ENCODE measurements at regions not wholly inside any gene's neighbourhood (a gene's known extent, or its start where the extent isn't known, plus 50 kb on each side); places are given as distances from the start of the nearest gene placed in this dataset.

DNA sequence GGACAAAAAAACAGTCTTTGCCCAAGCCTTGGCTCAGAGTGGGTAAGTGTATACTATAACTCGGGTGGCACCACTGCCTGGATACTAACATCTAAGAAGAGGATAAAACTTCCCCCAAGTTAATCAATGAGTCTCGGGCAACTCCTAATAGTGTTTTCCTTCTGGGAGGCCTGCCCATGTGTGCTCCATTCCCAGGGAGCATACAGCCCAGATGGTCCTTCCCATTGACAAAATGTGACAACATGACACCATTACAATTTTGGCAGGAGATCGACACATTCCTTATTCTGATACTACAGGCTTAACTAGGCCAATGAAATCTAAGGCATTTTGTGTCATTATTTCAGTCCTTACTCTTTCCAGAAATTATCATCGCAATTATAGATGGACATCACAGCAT lies 52.7 kb upstream of the CRIM1 start:
- Histone ChIP-seq H3K36me3 (ENCODE audit: control insufficient read depth, insufficient read depth, low read length) (no peaks in the 10 kb centered on the region), H3K4me3 (ENCODE audit: low read depth, low read length) (no peak overlapping the region), H3K27ac (ENCODE audit: insufficient read depth, low read length, poor library complexity, severe bottlenecking) (no peak overlapping the region), H3K9me3 (ENCODE audit: control insufficient read depth in 2 of 2, low read length in 2 of 2) (no peaks in the 10 kb centered on the region), H3K27me3 (ENCODE audit: control insufficient read depth, insufficient read depth, low read length) (no peaks in the 10 kb centered on the region), H3K4me1 (ENCODE audit: control insufficient read depth, insufficient read depth, low read length, poor library complexity, severe bottlenecking) (no peaks in the 10 kb centered on the region)
- H3K27me3 Mint-ChIP-seq = no peaks in the 10 kb centered on the region
- H3K36me3 Mint-ChIP-seq = no peaks in the 10 kb centered on the region
- peaks cover 0 to 7% (median 2%) of the 10 kb centered on the region in 7 donors for H3K9me3 Mint-ChIP-seq
- H3K4me3 Mint-ChIP-seq = no peak overlapping the region
- DNase-seq = no peak
- H3K4me1 Mint-ChIP-seq = peaks cover 0 to 6% (median 2%) of the 10 kb centered on the region in 4 donors
- no peak overlapping the region for H3K27ac Mint-ChIP-seq
- no peak for ATAC-seq (ENCODE audit: low read depth in 2 of 2)

DNA sequence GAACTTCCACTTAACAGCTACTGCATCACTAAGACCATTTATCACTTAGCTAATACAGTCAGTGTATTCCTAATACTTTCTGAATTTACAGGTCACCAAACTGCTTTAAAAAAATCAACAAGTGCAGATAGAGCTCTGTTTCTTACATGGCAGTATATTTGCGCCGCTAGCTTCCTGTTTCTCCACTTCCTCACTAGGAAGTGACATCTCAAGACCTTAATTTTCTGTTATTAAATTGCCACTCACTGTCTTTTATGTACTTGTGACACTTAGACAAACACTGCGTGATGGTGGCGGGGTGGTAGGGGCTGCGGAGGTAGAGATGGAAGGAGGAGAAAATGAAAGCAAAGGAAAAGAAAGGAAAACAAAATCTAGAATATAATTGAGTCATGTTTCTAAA lies 53.7 kb upstream of the CRIM1 start:
- peak overlapping the region in 1 of 3 donors; percentile 84 for H3K27ac Mint-ChIP-seq
- no peaks in the 10 kb centered on the region for H3K36me3 Mint-ChIP-seq
- no peaks in the 10 kb centered on the region for H3K4me1 ChIP-seq (ENCODE audit: control insufficient read depth, insufficient read depth, low read length, poor library complexity, severe bottlenecking)
- H3K27me3 Mint-ChIP-seq = no peaks in the 10 kb centered on the region
- H3K27me3 ChIP-seq (ENCODE audit: control insufficient read depth, insufficient read depth, low read length) = no peaks in the 10 kb centered on the region
- no peak overlapping the region for H3K27ac ChIP-seq (ENCODE audit: insufficient read depth, low read length, poor library complexity, severe bottlenecking)
- H3K9me3 Mint-ChIP-seq = peaks cover 0 to 7% (median 2%) of the 10 kb centered on the region in 7 donors
- no peaks in the 10 kb centered on the region for H3K36me3 ChIP-seq (ENCODE audit: control insufficient read depth, insufficient read depth, low read length)
- DNase-seq (no peak), ATAC-seq (ENCODE audit: low read depth in 2 of 2) (no peak)
- H3K9me3 ChIP-seq (ENCODE audit: control insufficient read depth in 2 of 2, low read length in 2 of 2) = no peaks in the 10 kb centered on the region
- peaks cover 0 to 6% (median 2%) of the 10 kb centered on the region in 4 donors for H3K4me1 Mint-ChIP-seq
- no peak overlapping the region for H3K4me3 ChIP-seq (ENCODE audit: low read depth, low read length)
- H3K4me3 Mint-ChIP-seq = no peak overlapping the region

DNA sequence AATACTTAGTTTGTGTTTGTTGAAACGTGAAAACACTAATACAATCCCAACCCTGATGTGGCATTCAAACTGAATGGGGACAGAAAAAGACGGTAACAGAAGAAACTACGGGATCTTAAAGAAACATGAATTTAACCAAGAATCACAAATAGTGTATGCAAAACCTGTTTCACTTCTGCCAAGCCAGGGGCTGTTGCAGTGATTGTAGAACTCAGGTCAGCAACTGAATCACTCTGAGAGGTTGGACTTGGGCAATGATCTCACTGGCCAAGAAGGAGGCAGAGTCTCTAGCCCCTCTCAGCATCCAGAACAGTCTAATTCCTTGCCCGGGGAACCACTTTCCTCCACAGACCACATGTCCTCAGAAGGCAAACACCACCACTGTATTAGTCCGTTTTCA lies 54.9 kb upstream of the CRIM1 start:
- no peaks in the 10 kb centered on the region for H3K27me3 Mint-ChIP-seq
- no peak for DNase-seq
- no peak overlapping the region for H3K27ac Mint-ChIP-seq
- no peaks in the 10 kb centered on the region for H3K36me3 Mint-ChIP-seq
- H3K36me3 ChIP-seq (ENCODE audit: control insufficient read depth, insufficient read depth, low read length) = no peaks in the 10 kb centered on the region
- H3K9me3 Mint-ChIP-seq = peaks cover 0 to 7% (median 2%) of the 10 kb centered on the region in 7 donors
- H3K9me3 ChIP-seq (ENCODE audit: control insufficient read depth in 2 of 2, low read length in 2 of 2) = no peaks in the 10 kb centered on the region
- no peaks in the 10 kb centered on the region for H3K4me1 ChIP-seq (ENCODE audit: control insufficient read depth, insufficient read depth, low read length, poor library complexity, severe bottlenecking)
- ATAC-seq (ENCODE audit: low read depth in 2 of 2) = no peak
- no peak overlapping the region for H3K27ac ChIP-seq (ENCODE audit: insufficient read depth, low read length, poor library complexity, severe bottlenecking)
- no peak overlapping the region for H3K4me3 ChIP-seq (ENCODE audit: low read depth, low read length)
- H3K4me3 Mint-ChIP-seq = no peak overlapping the region
- H3K4me1 Mint-ChIP-seq = peaks cover 0 to 6% (median 2%) of the 10 kb centered on the region in 4 donors
- H3K27me3 ChIP-seq (ENCODE audit: control insufficient read depth, insufficient read depth, low read length) = no peaks in the 10 kb centered on the region

DNA sequence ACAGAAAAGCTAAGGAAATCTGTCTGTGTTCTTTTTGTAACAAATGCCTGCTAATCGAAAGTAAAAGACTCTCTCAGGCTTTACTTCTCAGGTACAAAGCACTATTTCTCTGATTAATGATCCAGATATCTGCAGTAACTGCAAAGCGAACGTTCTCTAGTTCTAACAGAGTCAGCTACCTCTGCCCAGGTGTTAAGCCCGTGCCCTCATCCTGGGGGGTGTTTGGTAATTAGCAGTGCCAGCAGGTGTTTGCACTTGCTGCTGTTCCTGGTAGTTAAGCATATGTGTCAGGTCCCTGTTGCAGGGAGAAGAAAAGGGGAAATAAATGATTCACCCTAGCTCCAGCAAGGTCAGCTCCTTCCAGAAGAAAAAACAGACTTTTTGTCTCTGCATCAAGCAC lies 58.8 kb upstream of the CRIM1 start:
- ATAC-seq (ENCODE audit: low read depth in 2 of 2) (no peak), DNase-seq (no peak)
- Mint-ChIP-seq H3K4me1 (peaks cover 0 to 4% (median 1%) of the 10 kb centered on the region in 4 donors), H3K27ac (no peak overlapping the region), H3K36me3 (no peaks in the 10 kb centered on the region), H3K9me3 (peaks cover 0 to 4% (median 0%) of the 10 kb centered on the region in 7 donors), H3K27me3 (no peaks in the 10 kb centered on the region), H3K4me3 (no peak overlapping the region)
- Histone ChIP-seq H3K4me1 (ENCODE audit: control insufficient read depth, insufficient read depth, low read length, poor library complexity, severe bottlenecking) (no peaks in the 10 kb centered on the region), H3K36me3 (ENCODE audit: control insufficient read depth, insufficient read depth, low read length) (no peaks in the 10 kb centered on the region), H3K27me3 (ENCODE audit: control insufficient read depth, insufficient read depth, low read length) (no peaks in the 10 kb centered on the region), H3K9me3 (ENCODE audit: control insufficient read depth in 2 of 2, low read length in 2 of 2) (no peaks in the 10 kb centered on the region), H3K4me3 (ENCODE audit: low read depth, low read length) (no peak overlapping the region), H3K27ac (ENCODE audit: insufficient read depth, low read length, poor library complexity, severe bottlenecking) (no peak overlapping the region)

DNA sequence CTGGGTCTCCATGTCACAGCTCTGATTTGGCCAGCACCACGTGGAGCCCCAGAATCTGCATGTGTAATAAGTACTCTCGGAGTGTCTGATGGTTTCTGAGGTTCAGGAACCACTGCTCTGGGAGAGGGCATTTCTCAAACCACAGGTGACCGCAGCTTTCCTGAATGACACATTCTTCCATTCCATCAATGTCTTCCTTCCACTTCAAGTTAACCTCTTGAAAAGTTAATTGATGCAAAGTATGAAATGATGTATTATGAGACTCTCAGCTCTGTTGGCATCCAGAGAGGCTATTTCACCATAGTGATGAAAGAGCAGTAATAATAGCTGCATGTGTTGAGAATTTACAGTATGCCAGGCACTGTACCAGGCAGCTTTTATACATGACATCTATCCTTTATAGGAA lies 61.3 kb upstream of the CRIM1 start:
- H3K36me3 ChIP-seq (ENCODE audit: control insufficient read depth, insufficient read depth, low read length) = no peaks in the 10 kb centered on the region
- no peaks in the 10 kb centered on the region for H3K4me1 ChIP-seq (ENCODE audit: control insufficient read depth, insufficient read depth, low read length, poor library complexity, severe bottlenecking)
- no peaks in the 10 kb centered on the region for H3K27me3 Mint-ChIP-seq
- H3K4me3 ChIP-seq (ENCODE audit: low read depth, low read length) = no peak overlapping the region
- ATAC-seq (ENCODE audit: low read depth in 2 of 2) (no peak), DNase-seq (no peak)
- no peak overlapping the region for H3K4me3 Mint-ChIP-seq
- no peak overlapping the region for H3K27ac Mint-ChIP-seq
- H3K4me1 Mint-ChIP-seq = peaks cover 0 to 2% (median 0%) of the 10 kb centered on the region in 4 donors
- peaks cover 0 to 2% (median 0%) of the 10 kb centered on the region in 7 donors for H3K9me3 Mint-ChIP-seq
- no peak overlapping the region for H3K27ac ChIP-seq (ENCODE audit: insufficient read depth, low read length, poor library complexity, severe bottlenecking)
- H3K9me3 ChIP-seq (ENCODE audit: control insufficient read depth in 2 of 2, low read length in 2 of 2) = no peaks in the 10 kb centered on the region
- no peaks in the 10 kb centered on the region for H3K27me3 ChIP-seq (ENCODE audit: control insufficient read depth, insufficient read depth, low read length)
- no peaks in the 10 kb centered on the region for H3K36me3 Mint-ChIP-seq

DNA sequence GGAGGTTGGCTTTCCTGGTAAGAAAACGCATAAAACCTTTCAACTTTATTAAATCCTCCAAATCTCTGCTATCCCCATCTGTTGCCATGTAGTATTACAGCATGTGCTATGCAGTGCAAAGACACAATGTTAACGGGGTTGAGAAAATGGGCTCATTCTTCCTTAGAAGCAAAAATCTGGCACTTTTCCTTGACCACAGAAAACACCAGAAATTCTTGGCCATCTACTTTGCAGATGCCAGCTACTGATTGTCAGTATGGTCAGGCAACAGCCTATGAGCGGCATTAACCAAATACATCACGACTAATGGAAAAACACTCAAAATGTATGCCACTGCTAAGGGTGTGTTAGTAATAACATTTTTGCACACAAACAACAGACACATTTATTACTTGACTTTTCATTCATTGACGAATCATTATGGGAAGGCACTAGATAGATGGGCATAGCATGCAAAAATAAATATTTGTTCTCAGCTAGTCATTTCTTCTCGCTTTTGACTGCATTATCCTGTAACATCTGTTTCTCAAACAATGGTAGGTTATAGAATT lies 65.2 kb upstream of the CRIM1 start:
- Histone ChIP-seq H3K27ac (ENCODE audit: insufficient read depth, low read length, poor library complexity, severe bottlenecking) (no peak overlapping the region), H3K4me1 (ENCODE audit: control insufficient read depth, insufficient read depth, low read length, poor library complexity, severe bottlenecking) (no peaks in the 10 kb centered on the region), H3K4me3 (ENCODE audit: low read depth, low read length) (no peak overlapping the region), H3K27me3 (ENCODE audit: control insufficient read depth, insufficient read depth, low read length) (no peaks in the 10 kb centered on the region), H3K9me3 (ENCODE audit: control insufficient read depth in 2 of 2, low read length in 2 of 2) (no peaks in the 10 kb centered on the region), H3K36me3 (ENCODE audit: control insufficient read depth, insufficient read depth, low read length) (no peaks in the 10 kb centered on the region)
- Mint-ChIP-seq H3K27me3 (no peaks in the 10 kb centered on the region), H3K27ac (no peak overlapping the region), H3K9me3 (peaks cover 0 to 6% (median 2%) of the 10 kb centered on the region in 7 donors), H3K4me3 (no peak overlapping the region), H3K4me1 (peaks cover 0 to 7% (median 2%) of the 10 kb centered on the region in 4 donors), H3K36me3 (no peaks in the 10 kb centered on the region)
- DNase-seq (no peak), ATAC-seq (ENCODE audit: low read depth in 2 of 2) (no peak)

DNA sequence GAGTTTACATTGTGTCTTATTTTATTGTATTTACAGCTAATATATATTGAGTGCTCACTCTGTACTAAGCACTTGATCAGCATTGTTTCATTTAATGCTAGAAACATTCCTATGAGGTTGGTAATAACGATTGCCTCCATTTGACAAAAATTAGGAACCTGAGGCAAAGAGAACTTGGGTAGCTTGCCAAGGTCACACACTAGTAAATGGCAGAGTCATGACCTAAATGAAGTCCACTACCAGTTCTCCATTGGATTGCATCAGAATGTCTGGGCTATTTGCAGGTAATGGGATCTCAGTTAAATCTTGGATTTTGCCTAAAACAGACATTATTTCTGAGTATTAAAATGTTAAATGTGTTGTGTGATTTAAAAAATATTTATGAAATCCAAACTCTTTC lies 65.8 kb upstream of the CRIM1 start:
- no peak for ATAC-seq (ENCODE audit: low read depth in 2 of 2)
- peaks cover 0 to 9% (median 2%) of the 10 kb centered on the region in 4 donors for H3K4me1 Mint-ChIP-seq

More for the DNA sequence above, 65.8 kb upstream of the CRIM1 start:
- no peak overlapping the region for H3K27ac ChIP-seq (ENCODE audit: insufficient read depth, low read length, poor library complexity, severe bottlenecking)
- Mint-ChIP-seq H3K4me3 (no peak overlapping the region), H3K27me3 (no peaks in the 10 kb centered on the region), H3K27ac (no peak overlapping the region), H3K9me3 (peaks cover 0 to 8% (median 2%) of the 10 kb centered on the region in 7 donors), H3K36me3 (no peaks in the 10 kb centered on the region)
- H3K36me3 ChIP-seq (ENCODE audit: control insufficient read depth, insufficient read depth, low read length) = no peaks in the 10 kb centered on the region
- H3K4me1 ChIP-seq (ENCODE audit: control insufficient read depth, insufficient read depth, low read length, poor library complexity, severe bottlenecking) = no peaks in the 10 kb centered on the region
- no peak for DNase-seq
- H3K27me3 ChIP-seq (ENCODE audit: control insufficient read depth, insufficient read depth, low read length) = no peaks in the 10 kb centered on the region
- H3K4me3 ChIP-seq (ENCODE audit: low read depth, low read length) = no peak overlapping the region
- no peaks in the 10 kb centered on the region for H3K9me3 ChIP-seq (ENCODE audit: control insufficient read depth in 2 of 2, low read length in 2 of 2)

All from CD4-positive, CD25-positive, alpha-beta regulatory T cell (primary cell).